Dermis blood vessel endothelial cell (primary cell): ENCODE measurements at regions not wholly inside any gene's neighbourhood (a gene's known extent, or its start where the extent isn't known, plus 50 kb on each side); places are given as distances from the start of the nearest gene placed in this dataset.
"Not testable (repeated sequence)": the region's sequence is repeated elsewhere in the genome, so short reads cannot be mapped to it uniquely, and the experiment has no call there.

Experiments used
- DNase-seq: peaks from one replicate; pipeline ENCODE4 v3.0.0; 2010

GRCh38 chr11:122197066-122197987 is 81.3 kb upstream of the BLID start:
- peak; percentile 96 for DNase-seq

GRCh38 chr11:122195790-122196189 is 79.8 kb upstream of the BLID start:
- DNase-seq: no peak

GRCh38 chr11:122193881-122194480 is 78.0 kb upstream of the BLID start:
- DNase-seq: not testable (repeated sequence)

- DNase-seq: no peak
These were observed 77.4 kb upstream of the BLID start for GRCh38 chr11:122193457-122193856.

GRCh38 chr11:122192634-122193255 is 76.7 kb upstream of the BLID start:
- DNase-seq: no peak

GRCh38 chr11:122190768-122191167 is 74.8 kb upstream of the BLID start:
- no peak for DNase-seq

GRCh38 chr11:122189229-122189628 is 73.2 kb upstream of the BLID start:
- DNase-seq: peak; percentile 88

GRCh38 chr11:122187373-122188165 is 71.6 kb upstream of the BLID start:
- no peak for DNase-seq

GRCh38 chr11:122186439-122187080 is 70.5 kb upstream of the BLID start:
- peak; percentile 69 for DNase-seq

GRCh38 chr11:122183933-122184332 is 67.9 kb upstream of the BLID start:
- DNase-seq: no peak

GRCh38 chr11:122181893-122182292 is 65.9 kb upstream of the BLID start:
- no peak for DNase-seq

- DNase-seq: no peak
These were observed 65.4 kb upstream of the BLID start for GRCh38 chr11:122181372-122181771.

- peak; percentile 69 for DNase-seq
These were observed 64.2 kb upstream of the BLID start for GRCh38 chr11:122179961-122180834.

- peak; percentile 53 for DNase-seq
These were observed 62.8 kb upstream of the BLID start for GRCh38 chr11:122178795-122179194.

GRCh38 chr11:122177238-122177637 is 61.2 kb upstream of the BLID start:
- DNase-seq: no peak

- DNase-seq: no peak
These were observed 60.6 kb upstream of the BLID start for GRCh38 chr11:122176651-122177050.

GRCh38 chr11:122175306-122175705 is 59.3 kb upstream of the BLID start:
- no peak for DNase-seq

GRCh38 chr11:122173587-122173986 is 57.6 kb upstream of the BLID start:
- no peak for DNase-seq

- no peak for DNase-seq
These were observed 57.0 kb upstream of the BLID start for GRCh38 chr11:122173074-122173450.

GRCh38 chr11:122172352-122173073 is 56.5 kb upstream of the BLID start:
- no peak for DNase-seq
